ENCODE measurements at regions not wholly inside any gene's neighbourhood (a gene's known extent, or its start where the extent isn't known, plus 50 kb on each side); places are given as distances from the start of the nearest gene placed in this dataset.

GRCh38 chr13:50594276-50595051, 249.0 kb downstream of the DLEU7 start:
- 51% methylated on average over 10 of the region's 11 CpGs for WGBS (ENCODE audit: insufficient coverage, low coverage, low lambda C conversion rate, missing lambda C conversion rate)
- TF ChIP-seq POLR2A (IDR thresholded peaks at IDR 0.05) (no peak), CTCF (IDR thresholded peaks at IDR 0.05) (no peak)

GRCh38 chr13:50595196-50595595, 248.3 kb downstream of the DLEU7 start:
- H3K9me3 ChIP-seq: no peaks in the 10 kb centered on the region
- intact Hi-C loops (cut with DNase I): no loop called here
- DNase-seq: no peak
- H3K4me3 ChIP-seq: no peak overlapping the region
- H3K27ac ChIP-seq: no peak overlapping the region
- H3K4me1 ChIP-seq: no peaks in the 10 kb centered on the region
- H3K36me3 ChIP-seq: no peaks in the 10 kb centered on the region
- TF ChIP-seq CTCF (IDR thresholded peaks at IDR 0.05): no peak
- TF ChIP-seq POLR2A (IDR thresholded peaks at IDR 0.05): no peak
- ATAC-seq: no peak
- H3K27me3 ChIP-seq: no peaks in the 10 kb centered on the region
- 58% methylated on average over 3 of the region's 3 CpGs for WGBS (ENCODE audit: insufficient coverage, low coverage, low lambda C conversion rate, missing lambda C conversion rate)

More at GRCh38 chr13:50594276-50595051, 249.0 kb downstream of the DLEU7 start:
- H3K9me3 ChIP-seq: no peaks in the 10 kb centered on the region
- H3K27ac ChIP-seq: no peak overlapping the region
- H3K27me3 ChIP-seq: no peaks in the 10 kb centered on the region
- DNase-seq (no peak), ATAC-seq (peak in 1 of 4 donors; percentile 21)
- H3K36me3 ChIP-seq: no peaks in the 10 kb centered on the region
- intact Hi-C loops (cut with DNase I): no loop called here
- H3K4me3 ChIP-seq: no peak overlapping the region
- H3K4me1 ChIP-seq: no peaks in the 10 kb centered on the region

- no CpG with 5 or more reads among the region's 1 CpG for WGBS (ENCODE audit: insufficient coverage, low coverage, low lambda C conversion rate, missing lambda C conversion rate)
- no peak for ATAC-seq
- intact Hi-C loops (cut with DNase I): no loop called here
Observed at GRCh38 chr13:50596156-50596555, 247.3 kb downstream of the DLEU7 start.

GRCh38 chr13:50596776-50597203, 246.7 kb downstream of the DLEU7 start:
- TF ChIP-seq POLR2A (IDR thresholded peaks at IDR 0.05) (no peak), CTCF (IDR thresholded peaks at IDR 0.05) (no peak)
- H3K36me3 ChIP-seq: no peaks in the 10 kb centered on the region
- ATAC-seq (no peak), DNase-seq (no peak)
- no peaks in the 10 kb centered on the region for H3K9me3 ChIP-seq
- no peaks in the 10 kb centered on the region for H3K4me1 ChIP-seq
- no peak overlapping the region for H3K27ac ChIP-seq
- no peaks in the 10 kb centered on the region for H3K27me3 ChIP-seq
- WGBS (ENCODE audit: insufficient coverage, low coverage, low lambda C conversion rate, missing lambda C conversion rate): 68% methylated on average over 2 of the region's 2 CpGs
- H3K4me3 ChIP-seq: no peak overlapping the region
- intact Hi-C loops (cut with DNase I): no loop called here

More at GRCh38 chr13:50596156-50596555, 247.3 kb downstream of the DLEU7 start:
- TF ChIP-seq POLR2A (IDR thresholded peaks at IDR 0.05) (no peak), CTCF (IDR thresholded peaks at IDR 0.05) (no peak)
- H3K27me3 ChIP-seq: no peaks in the 10 kb centered on the region
- no peak overlapping the region for H3K4me3 ChIP-seq
- H3K36me3 ChIP-seq: no peaks in the 10 kb centered on the region
- no peak overlapping the region for H3K27ac ChIP-seq
- no peak for DNase-seq
- H3K4me1 ChIP-seq: no peaks in the 10 kb centered on the region
- H3K9me3 ChIP-seq: no peaks in the 10 kb centered on the region
